22Rv1 (cell line): ENCODE measurements at regions not wholly inside any gene's neighbourhood (a gene's known extent, or its start where the extent isn't known, plus 50 kb on each side); places are given as distances from the start of the nearest gene placed in this dataset.

ENCODE experiments used
- ZFX ChIP-seq: fragments of 450-650 bp; IDR thresholded peaks from 2 replicates; pipeline ENCODE4 v1.6.1; 2017; ENCODE audit warnings: antibody characterized with exemption, borderline replicate concordance
- TF ChIP-seq, protein P1 (sequence below): fragments of 450-650 bp; IDR thresholded peaks from 2 replicates; pipeline ENCODE4 v1.5.1; 2017; ENCODE audit warnings: mild to moderate bottlenecking

DNA sequence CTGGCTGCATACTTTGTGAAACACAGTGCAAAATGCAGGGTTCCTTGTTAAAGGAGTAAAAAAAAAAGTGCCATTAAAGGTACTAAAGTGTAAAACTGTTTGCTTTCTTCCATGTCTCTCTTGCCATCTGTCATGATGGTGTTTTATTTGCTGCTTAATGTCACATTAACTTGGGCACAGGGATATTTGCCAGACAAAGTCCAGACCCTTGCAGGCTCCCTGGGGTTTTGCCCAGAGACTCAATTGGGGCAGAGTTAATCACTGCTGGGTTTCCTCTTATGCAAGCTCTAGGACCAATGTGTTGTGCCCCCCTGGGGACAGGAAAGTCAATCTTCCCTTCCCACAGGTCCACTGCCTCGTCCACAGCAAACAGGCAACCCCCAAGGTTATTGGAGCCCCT, 274.3 kb upstream of the SGCD start:
- TF ChIP-seq, protein P1, sequence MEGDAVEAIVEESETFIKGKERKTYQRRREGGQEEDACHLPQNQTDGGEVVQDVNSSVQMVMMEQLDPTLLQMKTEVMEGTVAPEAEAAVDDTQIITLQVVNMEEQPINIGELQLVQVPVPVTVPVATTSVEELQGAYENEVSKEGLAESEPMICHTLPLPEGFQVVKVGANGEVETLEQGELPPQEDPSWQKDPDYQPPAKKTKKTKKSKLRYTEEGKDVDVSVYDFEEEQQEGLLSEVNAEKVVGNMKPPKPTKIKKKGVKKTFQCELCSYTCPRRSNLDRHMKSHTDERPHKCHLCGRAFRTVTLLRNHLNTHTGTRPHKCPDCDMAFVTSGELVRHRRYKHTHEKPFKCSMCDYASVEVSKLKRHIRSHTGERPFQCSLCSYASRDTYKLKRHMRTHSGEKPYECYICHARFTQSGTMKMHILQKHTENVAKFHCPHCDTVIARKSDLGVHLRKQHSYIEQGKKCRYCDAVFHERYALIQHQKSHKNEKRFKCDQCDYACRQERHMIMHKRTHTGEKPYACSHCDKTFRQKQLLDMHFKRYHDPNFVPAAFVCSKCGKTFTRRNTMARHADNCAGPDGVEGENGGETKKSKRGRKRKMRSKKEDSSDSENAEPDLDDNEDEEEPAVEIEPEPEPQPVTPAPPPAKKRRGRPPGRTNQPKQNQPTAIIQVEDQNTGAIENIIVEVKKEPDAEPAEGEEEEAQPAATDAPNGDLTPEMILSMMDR = no peak
- TF ChIP-seq ZFX = no peak
